LNCaP clone FGC (cell line): ENCODE measurements at regions not wholly inside any gene's neighbourhood (a gene's known extent, or its start where the extent isn't known, plus 50 kb on each side); places are given as distances from the start of the nearest gene placed in this dataset.

ENCODE experiments used
- DNase-seq: peaks from one replicate; pipeline ENCODE4 v3.0.0-alpha.2; 2011; ENCODE audit warnings: low read depth
- H3K4me3 ChIP-seq: 2 replicates; pipeline ENCODE4 v1.5.1; 2011; ENCODE audit warnings: mild to moderate bottlenecking, low read depth, low read length, control low read depth
- TF ChIP-seq, protein P1 (sequence below): IDR thresholded peaks from 2 replicates; pipeline ENCODE4 v1.5.1; 2012; ENCODE audit warnings: mild to moderate bottlenecking; ENCODE audit not compliant: control insufficient read depth, insufficient read depth; ENCODE audit errors: extremely low read depth

DNA sequence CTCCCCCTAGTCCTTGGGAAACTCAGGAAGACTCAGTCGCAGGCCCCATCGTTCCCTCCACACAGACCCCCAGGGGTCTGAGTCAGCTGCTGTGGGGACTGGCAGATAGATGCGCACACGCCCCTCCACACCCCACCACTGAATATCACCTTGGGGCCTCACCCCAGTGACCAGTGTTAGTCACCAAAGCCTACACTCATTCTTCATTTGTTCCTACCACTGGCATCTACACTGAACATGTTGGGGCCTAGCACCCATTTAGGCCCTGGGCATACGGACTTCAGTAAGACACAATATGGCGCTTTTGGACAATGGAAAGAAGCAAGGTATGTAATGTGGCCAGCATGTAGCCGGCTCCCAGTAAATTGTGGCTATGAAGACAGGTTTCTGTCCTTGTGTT, 154.1 kb upstream of the PJA1 start:
- TF ChIP-seq, protein P1, sequence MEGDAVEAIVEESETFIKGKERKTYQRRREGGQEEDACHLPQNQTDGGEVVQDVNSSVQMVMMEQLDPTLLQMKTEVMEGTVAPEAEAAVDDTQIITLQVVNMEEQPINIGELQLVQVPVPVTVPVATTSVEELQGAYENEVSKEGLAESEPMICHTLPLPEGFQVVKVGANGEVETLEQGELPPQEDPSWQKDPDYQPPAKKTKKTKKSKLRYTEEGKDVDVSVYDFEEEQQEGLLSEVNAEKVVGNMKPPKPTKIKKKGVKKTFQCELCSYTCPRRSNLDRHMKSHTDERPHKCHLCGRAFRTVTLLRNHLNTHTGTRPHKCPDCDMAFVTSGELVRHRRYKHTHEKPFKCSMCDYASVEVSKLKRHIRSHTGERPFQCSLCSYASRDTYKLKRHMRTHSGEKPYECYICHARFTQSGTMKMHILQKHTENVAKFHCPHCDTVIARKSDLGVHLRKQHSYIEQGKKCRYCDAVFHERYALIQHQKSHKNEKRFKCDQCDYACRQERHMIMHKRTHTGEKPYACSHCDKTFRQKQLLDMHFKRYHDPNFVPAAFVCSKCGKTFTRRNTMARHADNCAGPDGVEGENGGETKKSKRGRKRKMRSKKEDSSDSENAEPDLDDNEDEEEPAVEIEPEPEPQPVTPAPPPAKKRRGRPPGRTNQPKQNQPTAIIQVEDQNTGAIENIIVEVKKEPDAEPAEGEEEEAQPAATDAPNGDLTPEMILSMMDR: no peak
- no peak overlapping the region for H3K4me3 ChIP-seq
- DNase-seq: no peak

DNA sequence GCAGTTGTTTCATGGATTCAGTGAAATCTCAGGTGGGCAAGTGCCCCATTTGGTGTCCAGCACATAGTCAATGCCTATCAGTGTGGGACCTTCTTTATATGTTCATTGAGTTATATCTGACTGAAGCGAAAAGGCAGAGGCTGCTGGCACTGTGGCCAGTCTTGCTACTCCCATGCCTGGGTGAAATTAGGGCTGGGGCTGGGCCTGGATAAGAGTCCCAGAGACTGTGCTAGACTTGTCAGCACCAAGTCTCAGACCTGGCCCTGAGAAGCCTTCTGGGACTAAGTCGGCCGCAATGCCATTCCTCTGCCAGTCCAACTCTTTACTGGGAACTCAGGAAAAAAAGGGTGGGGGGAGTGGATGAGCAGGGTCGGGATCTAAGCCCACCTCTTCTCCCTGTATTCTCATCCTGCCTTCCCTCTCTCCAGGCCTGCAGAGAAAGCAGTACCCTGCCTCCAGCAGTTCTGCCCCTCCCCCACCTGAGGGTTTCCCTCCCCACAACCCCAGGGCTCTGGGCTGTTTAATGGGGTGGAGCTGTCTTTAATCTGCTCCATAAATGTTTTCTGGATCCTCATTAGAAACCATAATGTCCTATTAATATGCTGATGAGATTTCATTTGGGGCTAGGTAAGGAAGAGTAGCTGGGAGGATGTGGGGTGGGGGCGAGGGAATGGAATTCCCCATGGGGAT, 153.5 kb upstream of the PJA1 start:
- TF ChIP-seq, protein P1: no peak
- no peak for DNase-seq
- no peak overlapping the region for H3K4me3 ChIP-seq

DNA sequence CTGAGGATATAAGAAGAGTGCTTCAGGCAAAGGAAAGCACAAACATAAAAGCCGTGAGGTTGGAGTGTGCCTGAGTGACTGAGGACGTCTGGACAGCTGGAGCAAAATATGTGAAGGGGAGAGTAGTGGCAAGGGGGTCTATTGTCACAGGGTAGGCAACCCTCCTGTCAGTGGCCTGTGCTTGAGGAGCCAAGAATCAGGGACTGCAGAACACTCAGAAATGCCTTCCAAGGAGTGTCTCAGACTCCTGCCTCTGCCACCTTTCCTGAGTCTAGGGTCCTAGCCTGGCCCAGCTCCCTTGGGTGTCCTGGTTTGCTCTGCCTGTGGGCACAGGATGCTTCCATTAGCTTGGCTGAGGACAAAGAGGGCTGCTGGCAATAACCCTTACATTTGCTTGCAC, 152.5 kb upstream of the PJA1 start:
- no peak overlapping the region for H3K4me3 ChIP-seq
- no peak for DNase-seq

DNA sequence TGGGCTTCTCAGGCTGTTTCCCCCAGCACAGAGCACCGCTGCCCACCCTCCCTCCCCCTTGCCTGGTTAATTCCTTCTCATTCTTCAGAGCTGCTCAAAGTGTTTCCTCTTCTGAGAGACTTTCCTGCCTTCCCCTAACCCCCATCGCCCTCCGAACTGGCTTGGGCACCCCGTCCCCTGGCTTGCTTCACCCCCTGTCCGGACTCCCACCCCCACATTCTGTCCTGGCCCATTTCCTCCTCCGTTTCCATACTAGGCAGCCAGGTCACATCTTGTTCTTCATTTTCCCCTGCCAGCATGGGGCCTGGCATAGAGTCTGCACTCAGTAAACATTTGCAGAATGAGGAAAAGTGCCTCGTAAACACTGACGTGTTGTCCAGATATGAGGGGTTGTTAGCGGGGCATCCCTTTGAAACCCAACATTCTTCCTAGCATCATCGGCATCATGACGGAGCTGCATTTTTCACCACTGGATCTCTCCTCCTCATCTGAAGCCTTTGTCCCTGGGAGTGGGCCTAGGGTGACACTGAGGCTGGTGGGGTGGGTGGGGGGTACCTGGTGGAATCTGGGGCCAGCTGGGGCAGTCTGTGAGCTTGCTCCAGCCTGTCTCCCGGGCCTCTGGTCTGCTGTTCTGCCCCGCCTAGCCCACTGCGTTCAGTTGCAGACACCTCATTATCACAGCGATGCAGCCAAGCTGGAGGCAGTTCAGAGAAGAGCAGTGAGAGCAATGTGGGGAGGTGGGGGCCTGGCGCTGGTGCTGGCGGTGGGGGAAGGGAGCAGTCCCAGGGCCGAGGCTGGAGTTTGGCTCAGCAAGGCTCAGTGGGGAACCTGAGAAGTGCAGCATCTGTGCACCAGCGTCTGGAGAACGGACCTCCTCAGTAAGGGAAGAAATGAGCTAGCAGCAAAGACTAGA, 149.4 kb upstream of the PJA1 start:
- TF ChIP-seq, protein P1: no peak
- H3K4me3 ChIP-seq: no peak overlapping the region
- DNase-seq: peak; percentile 40

More for the DNA sequence above, 152.5 kb upstream of the PJA1 start:
- TF ChIP-seq, protein P1: no peak

DNA sequence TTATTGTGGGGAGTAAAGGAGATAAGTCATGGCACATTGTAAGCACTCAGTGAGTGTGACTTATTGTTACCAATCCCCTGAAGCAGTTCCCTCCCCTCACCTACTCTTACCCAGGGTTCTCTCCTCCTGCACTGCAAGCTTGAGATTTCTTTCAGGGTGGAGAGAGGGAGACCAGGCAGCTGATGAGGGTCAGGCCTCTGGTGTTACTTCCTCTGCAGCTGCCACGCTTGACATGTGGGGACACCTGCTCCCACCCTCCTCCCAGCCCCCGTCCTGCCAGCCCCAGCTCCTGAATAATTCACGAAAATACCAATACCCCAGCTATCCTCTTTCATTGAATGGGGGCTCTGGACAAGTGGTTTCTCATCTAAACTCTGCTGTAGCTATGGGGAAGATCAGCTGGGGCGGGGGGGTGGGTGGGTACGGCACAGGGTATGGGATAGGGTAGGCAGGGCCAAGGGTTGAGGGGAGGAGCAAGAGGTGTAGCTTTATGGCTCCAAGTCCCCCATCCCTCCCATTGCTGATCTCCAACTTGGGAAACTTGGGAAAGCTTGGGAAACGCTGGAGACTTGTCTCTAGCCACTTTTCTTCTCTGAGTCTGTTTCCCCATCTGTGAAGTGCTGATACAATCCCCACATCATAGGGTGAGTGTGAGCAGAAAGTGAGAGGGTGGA, 148.5 kb upstream of the PJA1 start:
- no peak for DNase-seq
- H3K4me3 ChIP-seq: no peak overlapping the region
- TF ChIP-seq, protein P1: no peak

- TF ChIP-seq, protein P1: no peak
- no peak for DNase-seq
- no peak overlapping the region for H3K4me3 ChIP-seq
Observed at GRCh38 chrX:69311936-69312670, 146.8 kb upstream of the PJA1 start.
